ENCODE measurements at regions not wholly inside any gene's neighbourhood (a gene's known extent, or its start where the extent isn't known, plus 50 kb on each side); places are given as distances from the start of the nearest gene placed in this dataset.

GRCh38 chr5:26622947-26623346 is 415.4 kb downstream of the CDH9 start:
- Histone ChIP-seq H3K27ac (no peak overlapping the region), H3K36me3 (no peaks in the 10 kb centered on the region), H3K27me3 (no peaks in the 10 kb centered on the region), H3K4me1 (no peaks in the 10 kb centered on the region), H3K9me3 (no peaks in the 10 kb centered on the region), H3K4me3 (no peak overlapping the region)
- no peak for TF ChIP-seq CTCF (IDR thresholded peaks at IDR 0.05 in 4 of 5, conservative IDR thresholded peaks at IDR 0.05 in 1 of 5)
- no peak for TF ChIP-seq POLR2A (IDR thresholded peaks at IDR 0.05)
- intact Hi-C loops (cut with DNase I; ENCODE audit: low total_unique reads): no loop called here
- ATAC-seq (no peak), DNase-seq (no peak)
- in situ Hi-C loops (cut with MboI; ENCODE audit: low sequenced_read_pairs in 4 of 4): no loop called here

- intact Hi-C loops (cut with DNase I; ENCODE audit: low total_unique reads): no loop called here
- Histone ChIP-seq H3K27ac (no peak overlapping the region), H3K4me3 (no peak overlapping the region), H3K27me3 (no peaks in the 10 kb centered on the region), H3K36me3 (no peaks in the 10 kb centered on the region), H3K9me3 (no peaks in the 10 kb centered on the region), H3K4me1 (no peaks in the 10 kb centered on the region)
- no peak for TF ChIP-seq POLR2A (IDR thresholded peaks at IDR 0.05)
- no peak for TF ChIP-seq CTCF (IDR thresholded peaks at IDR 0.05 in 4 of 5, conservative IDR thresholded peaks at IDR 0.05 in 1 of 5)
- in situ Hi-C loops (cut with MboI; ENCODE audit: low sequenced_read_pairs in 4 of 4): no loop called here
- ATAC-seq (no peak), DNase-seq (no peak)
These were observed 427.8 kb downstream of the CDH9 start for GRCh38 chr5:26610577-26610976.

- TF ChIP-seq POLR2A (IDR thresholded peaks at IDR 0.05) (no peak), CTCF (IDR thresholded peaks at IDR 0.05 in 4 of 5, conservative IDR thresholded peaks at IDR 0.05 in 1 of 5) (no peak)
- no peaks in the 10 kb centered on the region for H3K27me3 ChIP-seq
- no peaks in the 10 kb centered on the region for H3K4me1 ChIP-seq
- H3K27ac ChIP-seq: no peak overlapping the region
- no peaks in the 10 kb centered on the region for H3K9me3 ChIP-seq
- no peaks in the 10 kb centered on the region for H3K36me3 ChIP-seq
- ATAC-seq: no peak
- no peak for DNase-seq
- H3K4me3 ChIP-seq: no peak overlapping the region
- intact Hi-C loops (cut with DNase I; ENCODE audit: low total_unique reads): no loop called here
- in situ Hi-C loops (cut with MboI; ENCODE audit: low sequenced_read_pairs in 4 of 4): no loop called here
These were observed 436.8 kb downstream of the CDH9 start for GRCh38 chr5:26601563-26601962.

- H3K4me1 ChIP-seq: no peaks in the 10 kb centered on the region
- no peaks in the 10 kb centered on the region for H3K9me3 ChIP-seq
- intact Hi-C loops (cut with DNase I; ENCODE audit: low total_unique reads): no loop called here
- no peaks in the 10 kb centered on the region for H3K27me3 ChIP-seq
- ATAC-seq (no peak), DNase-seq (no peak)
- in situ Hi-C loops (cut with MboI; ENCODE audit: low sequenced_read_pairs in 4 of 4): no loop called here
- no peaks in the 10 kb centered on the region for H3K36me3 ChIP-seq
- H3K27ac ChIP-seq: no peak overlapping the region
- TF ChIP-seq POLR2A (IDR thresholded peaks at IDR 0.05): no peak
- no peak for TF ChIP-seq CTCF (IDR thresholded peaks at IDR 0.05 in 4 of 5, conservative IDR thresholded peaks at IDR 0.05 in 1 of 5)
- H3K4me3 ChIP-seq: no peak overlapping the region
These were observed 455.9 kb downstream of the CDH9 start for GRCh38 chr5:26582350-26583045.

GRCh38 chr5:26579712-26580111 is 458.7 kb downstream of the CDH9 start:
- H3K27ac ChIP-seq: no peak overlapping the region
- intact Hi-C loops (cut with DNase I; ENCODE audit: low total_unique reads): no loop called here
- in situ Hi-C loops (cut with MboI; ENCODE audit: low sequenced_read_pairs in 4 of 4): no loop called here
- H3K4me3 ChIP-seq: no peak overlapping the region
- ATAC-seq (no peak), DNase-seq (no peak)
- H3K4me1 ChIP-seq: no peaks in the 10 kb centered on the region
- no peaks in the 10 kb centered on the region for H3K9me3 ChIP-seq
- no peak for TF ChIP-seq POLR2A (IDR thresholded peaks at IDR 0.05)
- TF ChIP-seq CTCF (IDR thresholded peaks at IDR 0.05 in 4 of 5, conservative IDR thresholded peaks at IDR 0.05 in 1 of 5): no peak
- H3K27me3 ChIP-seq: no peaks in the 10 kb centered on the region
- H3K36me3 ChIP-seq: no peaks in the 10 kb centered on the region

Measured in gastrocnemius medialis (tissue), 4 donors.